PC-3 (cell line): ENCODE measurements at regions not wholly inside any gene's neighbourhood (a gene's known extent, or its start where the extent isn't known, plus 50 kb on each side); places are given as distances from the start of the nearest gene placed in this dataset.

Source experiments
- ATAC-seq: fragments of 200-7000 bp; cut with Tn5 transposase; 2 replicates; pipeline ENCODE4 v1.9.1; 2020; ENCODE audit warnings: mild to moderate bottlenecking, moderate library complexity
- BruUV-seq: library from RNA; stranded (reverse); fragments of 400-500 nt; replicated peaks from 2 replicates; lab custom pipeline; 2021; lab: Mats Ljungman, UMichigan
- CTCF ChIA-PET: fragments of 300-600 bp; sonication (Branson Sonifier 250); formaldehyde crosslinking; loops from one replicate; lab custom pipeline; 2022; ENCODE audit warnings: antibody characterized with exemption; lab: Charles Lee
- POLR2A ChIA-PET: fragments of 300-600 bp; sonication (Branson Sonifier 250); formaldehyde crosslinking; loops from one replicate; lab custom pipeline; 2022; ENCODE audit warnings: antibody characterized with exemption; ENCODE audit not compliant: unreplicated experiment; lab: Charles Lee
- DNase-seq: peaks from one replicate; pipeline ENCODE4 v3.0.0-alpha.2; 2015
- H2AFZ ChIP-seq: fragments of 300-600 bp; sonication (generic); 2 replicates; pipeline ENCODE4 v1.6.0; 2016; ENCODE audit warnings: antibody characterized with exemption, low read length
- H3F3A ChIP-seq: fragments of 300-600 bp; sonication (generic); one replicate; pipeline ENCODE4 v1.6.0; 2017; ENCODE audit warnings: antibody characterized with exemption, low read length, control low read depth, mild to moderate bottlenecking; ENCODE audit not compliant: unreplicated experiment
- H3K27ac ChIP-seq: fragments of 300-600 bp; sonication (generic); 2 replicates; pipeline ENCODE4 v1.5.1; 2016; ENCODE audit warnings: mild to moderate bottlenecking, low read length
- H3K27me3 ChIP-seq: fragments of 300-600 bp; sonication (generic); 2 replicates; pipeline ENCODE4 v1.6.1; 2016; ENCODE audit warnings: low read length, mixed read lengths
- H3K36me3 ChIP-seq: fragments of 300-600 bp; sonication (generic); 2 replicates; pipeline ENCODE4 v1.6.1; 2016; ENCODE audit warnings: low read depth, mixed run types, low read length, mixed read lengths
- H3K4me1 ChIP-seq: fragments of 300-600 bp; sonication (generic); 2 replicates; pipeline ENCODE4 v1.5.1; 2016; ENCODE audit warnings: low read length; ENCODE audit not compliant: insufficient read depth
- H3K4me2 ChIP-seq: fragments of 300-600 bp; sonication (generic); 2 replicates; pipeline ENCODE4 v1.6.0; 2016; ENCODE audit warnings: low read length
- H3K4me3 ChIP-seq: fragments of 300-600 bp; sonication (generic); 2 replicates; pipeline ENCODE4 v1.5.1; 2016; ENCODE audit warnings: mild to moderate bottlenecking, low read length, mixed read lengths
- H3K79me2 ChIP-seq: fragments of 300-600 bp; sonication (generic); 2 replicates; pipeline ENCODE4 v1.6.1; 2017; ENCODE audit warnings: low read length, mixed read lengths
- H3K9ac ChIP-seq: fragments of 300-600 bp; sonication (generic); 2 replicates; pipeline ENCODE4 v1.6.0; 2016; ENCODE audit warnings: mild to moderate bottlenecking, low read length
- H3K9me2 ChIP-seq: fragments of 300-600 bp; sonication (generic); replicated peaks from 2 replicates; pipeline ENCODE4 v1.6.1; 2016; ENCODE audit warnings: mixed run types, low read length, mixed read lengths
- H3K9me3 ChIP-seq: fragments of 300-600 bp; sonication (generic); 2 replicates; pipeline ENCODE4 v1.6.1; 2016; ENCODE audit warnings: low read length, mixed read lengths
- H4K20me1 ChIP-seq: fragments of 300-600 bp; sonication (generic); 2 replicates; pipeline ENCODE4 v1.6.1; 2016; ENCODE audit warnings: low read length, mixed read lengths
- EZH2 ChIP-seq: fragments of 300-600 bp; sonication (generic); IDR thresholded peaks from one replicate; pipeline ENCODE4 v1.6.1; 2017; ENCODE audit warnings: antibody characterized with exemption, mild to moderate bottlenecking, low read length; ENCODE audit not compliant: unreplicated experiment
- EZH2phosphoT487 ChIP-seq: fragments of 300-600 bp; sonication (generic); IDR thresholded peaks from 2 replicates; pipeline ENCODE4 v1.6.1; 2018; ENCODE audit warnings: mild to moderate bottlenecking, antibody characterized with exemption, low read length, borderline replicate concordance
- intact Hi-C: fragments of 100-400 bp; cut with micrococcal nuclease; formaldehyde crosslinking; loops from 2 replicates; pipeline ENCODE4 v1.9.0; 2023
- TF ChIP-seq, protein P1 (sequence below): fragments of 300-600 bp; sonication (generic); conservative IDR thresholded peaks from 2 replicates; pipeline ENCODE4 v1.5.1; 2017; ENCODE audit warnings: antibody characterized with exemption, low read depth, mild to moderate bottlenecking, low read length

DNA sequence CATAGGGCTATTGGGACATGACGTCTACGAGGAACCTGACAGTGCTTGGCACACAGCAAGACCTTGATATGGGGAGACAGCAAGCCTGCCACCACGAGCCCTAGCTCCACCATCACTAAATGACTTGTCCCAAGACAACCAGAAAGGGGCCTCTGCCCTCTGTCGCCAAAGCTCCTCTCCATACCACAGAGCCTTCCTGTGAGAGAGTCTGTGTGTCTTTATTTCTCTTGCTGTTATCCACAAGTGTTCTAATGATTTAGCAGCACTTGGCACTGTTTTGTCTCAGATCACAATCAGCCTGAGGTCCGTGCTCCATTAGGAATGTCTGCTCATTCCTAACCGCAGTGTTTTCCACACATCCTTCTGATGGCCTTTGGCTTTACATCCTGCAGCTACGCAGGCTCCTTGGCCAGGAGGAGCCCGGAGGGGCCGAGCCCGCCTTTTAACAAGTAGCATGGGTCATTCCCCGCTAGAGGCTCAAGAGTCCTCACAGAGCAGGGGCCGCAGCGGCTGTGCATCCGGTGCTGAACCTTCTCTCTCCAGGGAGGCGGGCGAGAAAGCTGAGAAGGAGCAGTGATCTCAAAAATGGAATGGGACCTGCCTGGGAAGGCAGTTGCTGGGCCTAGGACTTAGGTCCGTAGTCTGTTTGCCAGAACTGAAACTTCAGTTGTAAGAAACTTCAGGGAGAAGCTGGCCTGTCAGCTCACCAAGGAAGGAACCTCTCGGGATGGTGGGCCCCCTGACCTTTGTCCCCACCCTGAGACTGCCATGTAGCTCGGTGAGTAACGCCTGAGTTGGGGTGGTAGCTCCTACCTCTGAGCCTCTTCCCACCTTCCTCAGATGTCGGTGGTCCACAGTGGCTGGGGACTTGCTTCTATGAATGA, 61.1 kb upstream of the HMGB1 start:
- H3F3A ChIP-seq: no peaks in the 10 kb centered on the region
- no peaks in the 10 kb centered on the region for H3K9me2 ChIP-seq
- no peak overlapping the region for H3K9ac ChIP-seq
- H3K27ac ChIP-seq: no peak overlapping the region
- H3K9me3 ChIP-seq: no peaks in the 10 kb centered on the region
- DNase-seq: no peak
- no peaks in the 10 kb centered on the region for H4K20me1 ChIP-seq
- no TSS peak for BruUV-seq
- no peak overlapping the region for H2AFZ ChIP-seq
- CTCF ChIA-PET: no interaction called here
- H3K4me1 ChIP-seq: no peaks in the 10 kb centered on the region
- intact Hi-C loops: no loop called here
- no peaks in the 10 kb centered on the region for H3K36me3 ChIP-seq
- ATAC-seq: no peak
- POLR2A ChIA-PET: no interaction called here
- H3K4me2 ChIP-seq: no peak overlapping the region
- TF ChIP-seq, protein P1, sequence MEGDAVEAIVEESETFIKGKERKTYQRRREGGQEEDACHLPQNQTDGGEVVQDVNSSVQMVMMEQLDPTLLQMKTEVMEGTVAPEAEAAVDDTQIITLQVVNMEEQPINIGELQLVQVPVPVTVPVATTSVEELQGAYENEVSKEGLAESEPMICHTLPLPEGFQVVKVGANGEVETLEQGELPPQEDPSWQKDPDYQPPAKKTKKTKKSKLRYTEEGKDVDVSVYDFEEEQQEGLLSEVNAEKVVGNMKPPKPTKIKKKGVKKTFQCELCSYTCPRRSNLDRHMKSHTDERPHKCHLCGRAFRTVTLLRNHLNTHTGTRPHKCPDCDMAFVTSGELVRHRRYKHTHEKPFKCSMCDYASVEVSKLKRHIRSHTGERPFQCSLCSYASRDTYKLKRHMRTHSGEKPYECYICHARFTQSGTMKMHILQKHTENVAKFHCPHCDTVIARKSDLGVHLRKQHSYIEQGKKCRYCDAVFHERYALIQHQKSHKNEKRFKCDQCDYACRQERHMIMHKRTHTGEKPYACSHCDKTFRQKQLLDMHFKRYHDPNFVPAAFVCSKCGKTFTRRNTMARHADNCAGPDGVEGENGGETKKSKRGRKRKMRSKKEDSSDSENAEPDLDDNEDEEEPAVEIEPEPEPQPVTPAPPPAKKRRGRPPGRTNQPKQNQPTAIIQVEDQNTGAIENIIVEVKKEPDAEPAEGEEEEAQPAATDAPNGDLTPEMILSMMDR: no peak
- no peak for TF ChIP-seq EZH2
- no peak for TF ChIP-seq EZH2phosphoT487
- no peaks in the 10 kb centered on the region for H3K79me2 ChIP-seq
- H3K4me3 ChIP-seq: no peak overlapping the region
- no peaks in the 10 kb centered on the region for H3K27me3 ChIP-seq

DNA sequence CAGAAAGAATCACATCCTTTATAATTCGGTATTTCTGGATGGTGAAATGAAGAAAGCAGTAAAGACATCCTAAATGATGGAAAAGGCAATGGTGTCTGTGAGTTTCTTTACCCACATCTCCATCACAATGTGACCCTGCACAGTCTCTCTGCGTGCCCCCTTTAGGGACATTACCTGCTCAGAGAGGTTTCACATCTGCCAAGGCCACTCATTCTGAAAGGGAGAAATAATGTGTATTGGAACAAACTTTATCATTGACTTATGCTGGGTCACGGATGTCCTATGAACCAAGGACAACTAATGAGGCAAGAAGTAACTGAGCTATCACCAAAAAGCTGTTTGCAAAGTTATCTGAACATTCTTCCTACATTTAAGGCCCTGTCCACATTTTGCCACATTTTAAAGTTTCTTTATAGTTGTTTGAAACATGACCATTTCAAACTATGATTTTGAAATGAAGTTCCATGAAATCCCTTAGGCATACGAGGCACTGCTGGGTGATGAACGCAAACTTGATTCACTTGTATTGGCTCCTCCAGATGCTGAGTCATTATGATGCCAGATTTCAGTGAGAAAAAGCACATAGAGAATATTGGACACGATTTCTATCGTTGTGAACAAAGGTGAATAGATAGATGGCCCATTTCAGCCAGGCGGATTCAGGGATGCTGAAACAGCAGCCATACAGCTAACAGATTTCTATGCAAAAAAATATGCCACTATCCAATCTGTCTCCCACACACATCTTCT, 63.5 kb upstream of the HMGB1 start:
- TF ChIP-seq, protein P1: no peak
- no peak for TF ChIP-seq EZH2
- no peak for TF ChIP-seq EZH2phosphoT487
- intact Hi-C loops: no loop called here
- no peak overlapping the region for H3K4me2 ChIP-seq
- no peak overlapping the region for H3K9ac ChIP-seq
- no peak for DNase-seq
- no peak overlapping the region for H3K4me3 ChIP-seq
- no peak for ATAC-seq
- no peak overlapping the region for H3K27ac ChIP-seq
- H3K36me3 ChIP-seq: no peaks in the 10 kb centered on the region
- H3K9me2 ChIP-seq: no peaks in the 10 kb centered on the region
- no peaks in the 10 kb centered on the region for H3K4me1 ChIP-seq
- H2AFZ ChIP-seq: no peak overlapping the region
- no peaks in the 10 kb centered on the region for H3F3A ChIP-seq
- ChIA-PET POLR2A (no interaction called here), CTCF (no interaction called here)
- no peaks in the 10 kb centered on the region for H4K20me1 ChIP-seq
- BruUV-seq: no TSS peak
- no peaks in the 10 kb centered on the region for H3K79me2 ChIP-seq
- no peaks in the 10 kb centered on the region for H3K27me3 ChIP-seq
- H3K9me3 ChIP-seq: no peaks in the 10 kb centered on the region
